Astrocyte of the spinal cord (primary cell): ENCODE measurements at regions not wholly inside any gene's neighbourhood (a gene's known extent, or its start where the extent isn't known, plus 50 kb on each side); places are given as distances from the start of the nearest gene placed in this dataset.

Experiments
- DNase-seq: peaks from one replicate; pipeline ENCODE4 v3.0.0; 2011; ENCODE audit warnings: low read depth, low spot score
- H3K4me3 ChIP-seq: 2 replicates; pipeline ENCODE4 v1.5.1; 2011; ENCODE audit warnings: low read depth, mild to moderate bottlenecking, low read length, moderate library complexity
- CTCF ChIP-seq: IDR thresholded peaks from 2 replicates; pipeline ENCODE4 v1.5.1; 2012; ENCODE audit warnings: low read depth, mild to moderate bottlenecking, low read length, inconsistent platforms
- in situ Hi-C: cut with HindIII; loops from 2 replicates; pipeline ENCODE4 v1.10.0; 2017; ENCODE audit warnings: low sequenced_read_pairs

- in situ Hi-C loops: no loop called here
- DNase-seq: no peak
- H3K4me3 ChIP-seq: no peak overlapping the region
- no peak for TF ChIP-seq CTCF
These were observed 329.9 kb upstream of the AGTR1 start for GRCh38 chr3:148367756-148368155.

- in situ Hi-C loops: no loop called here
- no peak for DNase-seq
- no peak for TF ChIP-seq CTCF
- H3K4me3 ChIP-seq: no peak overlapping the region
These were observed 328.3 kb upstream of the AGTR1 start for GRCh38 chr3:148369381-148369780.

- in situ Hi-C loops: no loop called here
- no peak overlapping the region for H3K4me3 ChIP-seq
- TF ChIP-seq CTCF: no peak
- no peak for DNase-seq
These were observed 325.4 kb upstream of the AGTR1 start for GRCh38 chr3:148372206-148372875.

- no peak overlapping the region for H3K4me3 ChIP-seq
- TF ChIP-seq CTCF: no peak
- DNase-seq: no peak
- in situ Hi-C loops: no loop called here
These were observed 323.7 kb upstream of the AGTR1 start for GRCh38 chr3:148373961-148374360.

GRCh38 chr3:148379763-148380382 is 317.8 kb upstream of the AGTR1 start:
- no peak overlapping the region for H3K4me3 ChIP-seq
- peak; percentile 73 for DNase-seq
- peak; percentile 62 for TF ChIP-seq CTCF
- in situ Hi-C loops: no loop called here

GRCh38 chr3:148381051-148381450 is 316.7 kb upstream of the AGTR1 start:
- no peak for TF ChIP-seq CTCF
- DNase-seq: no peak
- no peak overlapping the region for H3K4me3 ChIP-seq
- in situ Hi-C loops: no loop called here
